ENCODE measurements at regions not wholly inside any gene's neighbourhood (a gene's known extent, or its start where the extent isn't known, plus 50 kb on each side); places are given as distances from the start of the nearest gene placed in this dataset.
"Not testable (repeated sequence)": the region's sequence is repeated elsewhere in the genome, so short reads cannot be mapped to it uniquely, and the experiment has no call there.

GRCh38 chr14:105646711-105647281, 120.4 kb downstream of the TMEM121 start:
- TF ChIP-seq CTCF, POLR2A (IDR thresholded peaks at IDR 0.05): not testable (repeated sequence)
